ENCODE measurements at regions not wholly inside any gene's neighbourhood (a gene's known extent, or its start where the extent isn't known, plus 50 kb on each side); places are given as distances from the start of the nearest gene placed in this dataset.
"Not testable (repeated sequence)": the region's sequence is repeated elsewhere in the genome, so short reads cannot be mapped to it uniquely, and the experiment has no call there.

GRCh38 chr12:42908712-42909111 lies 319.2 kb upstream of the PRICKLE1 start:
- DNase-seq, result no peak

DNA sequence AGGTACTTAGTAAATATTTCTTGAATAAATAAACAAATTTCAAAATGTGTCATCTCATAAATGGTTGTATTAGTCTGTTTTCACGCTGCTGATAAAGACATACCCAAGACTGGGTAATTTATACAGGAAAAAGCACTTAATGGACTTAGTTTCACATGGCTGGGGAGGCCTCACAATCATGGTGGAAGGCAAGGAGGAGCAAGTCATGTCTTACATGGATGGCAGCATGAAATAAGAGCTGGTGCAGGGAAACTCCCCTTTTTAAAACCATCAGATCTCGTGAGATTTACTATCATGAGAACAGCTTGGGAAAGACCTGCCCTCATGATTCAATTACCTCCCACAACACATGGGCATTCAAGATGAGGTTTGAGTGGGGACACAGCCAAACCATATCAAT lies 317.3 kb upstream of the PRICKLE1 start:
- not testable (repeated sequence) for DNase-seq

DNA sequence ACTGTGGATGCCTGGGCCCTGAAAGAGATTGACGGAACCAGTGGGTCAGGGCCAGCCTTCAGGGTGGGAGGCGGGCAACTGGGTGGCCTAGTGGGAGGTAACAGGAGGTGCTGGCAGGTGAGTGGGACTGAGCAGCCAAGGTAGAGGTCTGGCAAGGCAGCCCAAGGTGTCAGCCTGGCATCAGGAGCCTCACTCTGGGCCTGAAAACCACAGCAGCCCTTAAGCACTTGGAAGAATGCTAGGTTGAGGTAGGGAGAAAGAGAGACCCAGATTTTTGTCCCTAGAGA lies 315.8 kb upstream of the PRICKLE1 start:
- DNase-seq, result no peak

DNA sequence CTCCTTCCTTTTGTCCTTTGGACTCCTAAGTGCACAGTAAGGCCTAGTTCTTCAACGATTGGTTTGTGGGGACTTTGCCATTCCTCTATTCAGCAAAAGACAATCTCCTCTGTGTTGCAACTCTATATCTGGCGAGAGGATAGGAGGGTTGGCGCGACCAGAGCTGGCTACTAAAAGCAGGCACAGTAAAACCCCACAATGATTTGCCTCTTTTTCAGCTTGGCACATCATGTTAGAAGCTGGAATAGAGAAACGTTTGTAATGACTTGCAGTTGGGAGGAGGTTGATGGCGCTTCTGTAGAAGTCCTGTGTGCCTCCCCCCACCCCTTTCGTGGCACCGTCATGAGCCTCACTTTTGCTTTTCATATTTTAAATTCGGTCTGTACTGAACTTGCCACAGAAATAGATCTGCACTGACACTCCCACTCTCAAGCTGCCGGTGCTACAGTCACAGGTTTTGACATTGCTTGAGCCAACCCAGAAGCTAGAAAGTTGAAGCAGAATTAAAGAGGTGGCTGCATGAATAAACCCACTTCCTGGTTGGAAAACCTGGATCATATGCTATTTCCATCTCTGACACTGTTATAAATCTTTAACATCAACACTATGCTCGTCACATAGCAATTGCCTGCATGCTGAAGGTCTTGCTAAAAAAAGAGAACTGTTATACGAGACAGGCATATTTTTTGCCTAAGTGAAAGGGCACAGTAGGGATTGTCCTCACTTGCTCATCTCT lies 315.3 kb upstream of the PRICKLE1 start:
- no peak for DNase-seq

- no peak for DNase-seq
These were observed 314.2 kb upstream of the PRICKLE1 start for GRCh38 chr12:42903736-42904135.

DNA sequence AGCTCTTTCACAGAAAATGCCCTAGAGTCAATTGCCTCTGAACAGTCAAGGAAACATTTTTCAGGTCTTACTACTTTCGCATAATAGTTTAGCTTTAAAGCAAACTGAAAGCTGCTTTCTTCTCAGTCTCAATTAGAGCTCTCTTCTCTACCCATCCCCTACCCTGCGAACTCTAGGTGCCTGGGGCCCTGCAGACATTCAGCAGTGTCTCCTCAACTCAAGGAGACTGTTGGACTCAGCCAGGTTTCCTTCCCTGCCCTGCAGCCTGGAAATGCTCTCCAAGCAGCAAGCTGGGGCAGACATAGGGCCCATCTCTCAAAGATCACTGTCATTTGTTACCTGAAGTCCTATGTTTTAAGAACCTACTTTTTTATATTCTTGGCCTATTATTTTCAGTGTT lies 312.5 kb upstream of the PRICKLE1 start:
- no peak for DNase-seq

GRCh38 chr12:42893803-42894202 lies 304.3 kb upstream of the PRICKLE1 start:
- DNase-seq, result no peak

DNA sequence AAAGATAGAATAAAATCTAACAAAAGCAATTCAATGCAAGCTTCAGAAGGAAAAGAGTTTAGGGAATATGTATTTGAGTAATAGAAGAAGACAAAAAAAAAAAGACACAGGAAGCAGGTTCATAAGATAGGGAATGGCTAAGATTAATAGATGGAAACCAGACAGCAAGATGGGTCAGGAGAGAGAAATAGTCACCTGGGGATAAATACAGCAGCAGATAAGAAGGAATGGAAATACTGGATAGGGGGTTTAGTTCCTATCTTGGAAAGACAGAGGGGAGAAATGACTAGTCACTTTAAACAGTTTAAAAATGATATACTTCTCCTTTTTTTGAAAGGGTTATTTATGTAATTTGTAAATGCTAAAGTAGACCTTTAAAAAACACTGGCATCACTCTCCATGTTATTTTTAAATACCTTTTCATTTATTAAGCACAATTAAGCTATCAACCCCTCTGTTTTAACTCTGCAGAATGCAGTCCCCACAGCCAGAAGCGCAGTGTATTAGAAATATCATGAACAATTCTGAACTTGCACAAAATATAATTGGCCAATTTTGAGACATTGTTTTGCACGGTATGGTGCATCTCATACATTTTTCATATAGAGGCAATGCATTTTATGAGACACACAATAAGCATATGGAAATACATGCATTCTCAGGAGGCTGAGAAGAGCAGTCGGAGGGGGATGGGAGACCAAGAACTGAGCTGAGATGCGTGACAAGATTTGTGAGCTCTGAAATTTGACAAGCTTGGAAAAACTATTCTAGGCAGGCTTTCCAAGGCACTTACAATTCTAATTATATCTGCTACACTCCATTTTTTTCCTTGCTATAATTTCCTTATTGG lies 303.4 kb upstream of the PRICKLE1 start:
- DNase-seq, result no peak

GRCh38 chr12:42887657-42888056 lies 298.1 kb upstream of the PRICKLE1 start:
- no peak for DNase-seq

DNA sequence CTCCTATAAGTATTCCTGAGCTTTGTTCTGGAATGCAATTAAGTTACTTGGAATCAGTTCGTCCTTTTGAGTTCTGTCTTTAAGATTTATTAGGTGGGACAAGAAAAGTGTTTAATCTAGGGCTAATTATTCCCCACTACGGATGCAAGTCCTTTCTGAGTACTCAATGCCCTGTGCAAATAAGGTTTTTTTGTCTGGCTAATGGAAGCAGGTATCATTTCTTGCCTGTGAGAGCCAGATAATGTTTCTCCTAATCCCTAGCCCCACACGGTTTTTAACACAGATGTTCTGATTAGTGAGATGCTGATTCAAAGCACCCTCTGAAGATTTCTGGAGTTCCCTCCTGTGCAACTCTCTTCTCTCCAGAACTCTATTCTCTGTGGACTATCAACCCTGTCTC lies 296.6 kb upstream of the PRICKLE1 start:
- DNase-seq, result no peak

GRCh38 chr12:42885677-42886076 lies 296.1 kb upstream of the PRICKLE1 start:
- DNase-seq, result no peak

DNA sequence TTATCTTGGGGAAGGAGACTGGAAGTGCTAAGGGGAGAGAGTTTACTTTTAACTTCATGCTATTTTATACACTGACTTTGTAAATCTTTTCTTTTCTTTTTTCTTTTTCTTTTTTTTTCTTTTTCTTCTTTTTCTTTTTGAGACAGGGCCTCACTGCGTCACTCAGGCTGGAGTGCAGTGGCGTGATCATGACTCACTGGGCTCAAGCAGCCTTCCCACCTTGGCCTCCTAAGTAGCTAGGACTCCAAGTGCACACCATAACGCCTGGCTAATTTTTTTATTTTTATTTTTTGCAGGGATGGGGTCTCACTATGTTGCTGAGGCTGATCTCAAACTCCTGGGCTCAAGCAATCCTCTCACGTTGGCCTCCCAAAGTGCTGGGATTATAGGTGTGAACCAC lies 294.6 kb upstream of the PRICKLE1 start:
- DNase-seq, result no peak

GRCh38 chr12:42873401-42873800 lies 283.9 kb upstream of the PRICKLE1 start:
- no peak for DNase-seq

DNA sequence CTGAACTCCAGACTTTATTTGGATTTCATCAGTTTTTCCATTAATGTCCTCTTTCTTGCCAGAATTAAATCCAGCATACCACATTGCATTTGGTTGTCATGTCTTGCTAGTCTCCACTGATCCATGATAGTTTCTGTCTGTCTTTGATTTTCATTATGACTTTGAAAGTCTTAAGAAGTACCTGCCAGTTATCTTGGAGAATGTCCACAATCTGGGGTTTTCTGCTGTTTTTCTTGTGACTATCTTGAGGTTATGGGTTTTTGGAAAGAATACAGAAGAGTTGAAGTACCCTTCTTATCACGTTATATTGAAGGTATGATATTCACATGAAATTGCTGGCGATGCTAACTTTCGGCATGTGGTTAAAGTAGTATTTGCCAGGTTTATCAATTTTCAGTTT lies 282.3 kb upstream of the PRICKLE1 start:
- DNase-seq, result no peak

- no peak for DNase-seq
These were observed 278.7 kb upstream of the PRICKLE1 start for GRCh38 chr12:42868291-42868690.

DNA sequence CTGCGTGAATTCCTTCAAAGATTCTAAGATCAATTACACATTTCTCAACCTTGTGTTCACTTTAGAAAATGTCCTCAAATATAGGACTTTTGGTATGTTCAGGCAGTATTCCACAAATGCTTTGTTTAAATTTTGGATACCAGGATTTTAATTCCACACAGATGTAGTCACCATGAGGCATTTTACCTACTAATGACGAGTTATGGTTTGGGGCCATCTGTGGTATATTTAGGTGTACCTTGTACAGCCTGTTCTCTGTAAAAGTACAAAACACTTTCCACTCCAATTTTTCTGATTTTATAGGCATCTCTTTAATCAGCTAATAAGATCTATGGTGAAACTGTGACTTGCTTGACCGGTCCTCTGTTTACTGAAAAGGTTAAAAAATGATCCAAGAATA lies 275.7 kb upstream of the PRICKLE1 start:
- DNase-seq, result no peak

GRCh38 chr12:42862055-42862454 lies 272.5 kb upstream of the PRICKLE1 start:
- no peak for DNase-seq

DNA sequence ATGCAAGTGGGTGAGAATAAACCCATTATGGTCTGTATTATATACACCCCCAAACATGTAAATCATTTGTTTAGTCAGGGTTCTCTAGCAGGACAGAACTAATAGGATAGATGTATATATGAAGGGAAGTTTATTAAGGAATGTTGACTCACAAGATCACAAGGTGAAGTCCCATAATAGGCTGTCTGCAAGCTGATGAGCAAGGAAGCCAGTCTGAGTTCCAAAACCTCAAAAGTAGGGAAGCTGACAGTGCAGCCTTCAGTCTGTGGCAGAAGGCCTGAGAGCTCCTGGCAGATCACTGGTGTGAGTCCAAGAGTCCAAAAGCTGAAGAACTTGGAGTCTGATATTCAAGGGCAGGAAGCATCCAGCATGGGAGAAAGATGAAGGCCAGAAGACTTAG lies 270.8 kb upstream of the PRICKLE1 start:
- not testable (repeated sequence) for DNase-seq

DNA sequence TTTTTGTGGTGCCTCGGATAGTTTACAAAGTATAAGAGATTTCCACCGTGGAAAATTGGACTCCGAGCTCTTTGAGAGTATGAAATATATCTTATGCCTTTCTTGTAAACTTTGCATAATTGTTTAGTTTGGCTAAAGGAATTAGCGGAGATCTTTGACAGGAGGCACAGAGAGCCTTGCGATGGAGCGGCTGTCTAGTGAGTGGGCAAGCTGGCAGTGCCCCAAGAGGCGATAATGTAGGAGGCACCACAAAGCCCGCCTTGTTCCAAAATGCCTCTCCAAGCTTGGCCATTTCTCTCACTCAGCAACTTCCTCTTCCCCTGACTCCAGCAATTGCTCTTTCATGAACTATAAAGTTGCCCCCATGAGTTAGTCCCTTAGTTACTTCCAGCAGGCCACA lies 270.1 kb upstream of the PRICKLE1 start:
- no peak for DNase-seq

GRCh38 chr12:42857106-42857505 lies 267.6 kb upstream of the PRICKLE1 start:
- no peak for DNase-seq

- DNase-seq, result no peak
These were observed 265.9 kb upstream of the PRICKLE1 start for GRCh38 chr12:42855362-42855950.

- DNase-seq, result no peak
These were observed 265.3 kb upstream of the PRICKLE1 start for GRCh38 chr12:42854826-42855225.

GRCh38 chr12:42854208-42854607 lies 264.7 kb upstream of the PRICKLE1 start:
- DNase-seq, result no peak

Measured in NCI-H2081 treated with DMSO at 0.1 percent for 48 hours (cell line).